Activated CD8-positive, alpha-beta memory T cell treated with anti-CD3 and anti-CD28 coated beads for 36 hours (primary cell): ENCODE measurements at regions not wholly inside any gene's neighbourhood (a gene's known extent, or its start where the extent isn't known, plus 50 kb on each side); places are given as distances from the start of the nearest gene placed in this dataset.
"Not testable (repeated sequence)": the region's sequence is repeated elsewhere in the genome, so short reads cannot be mapped to it uniquely, and the experiment has no call there.

ENCODE experiments used
- CTCF ChIA-PET: fragments of 350-600 bp; sonication (Branson Sonifier 250); formaldehyde crosslinking; loops from one replicate; lab custom pipeline; 2021; ENCODE audit warnings: antibody characterized with exemption; lab: Charles Lee
- POLR2A ChIA-PET: fragments of 350-600 bp; sonication (Branson Sonifier 250); formaldehyde crosslinking; loops from one replicate; lab custom pipeline; 2021; ENCODE audit warnings: antibody characterized with exemption; lab: Charles Lee

DNA sequence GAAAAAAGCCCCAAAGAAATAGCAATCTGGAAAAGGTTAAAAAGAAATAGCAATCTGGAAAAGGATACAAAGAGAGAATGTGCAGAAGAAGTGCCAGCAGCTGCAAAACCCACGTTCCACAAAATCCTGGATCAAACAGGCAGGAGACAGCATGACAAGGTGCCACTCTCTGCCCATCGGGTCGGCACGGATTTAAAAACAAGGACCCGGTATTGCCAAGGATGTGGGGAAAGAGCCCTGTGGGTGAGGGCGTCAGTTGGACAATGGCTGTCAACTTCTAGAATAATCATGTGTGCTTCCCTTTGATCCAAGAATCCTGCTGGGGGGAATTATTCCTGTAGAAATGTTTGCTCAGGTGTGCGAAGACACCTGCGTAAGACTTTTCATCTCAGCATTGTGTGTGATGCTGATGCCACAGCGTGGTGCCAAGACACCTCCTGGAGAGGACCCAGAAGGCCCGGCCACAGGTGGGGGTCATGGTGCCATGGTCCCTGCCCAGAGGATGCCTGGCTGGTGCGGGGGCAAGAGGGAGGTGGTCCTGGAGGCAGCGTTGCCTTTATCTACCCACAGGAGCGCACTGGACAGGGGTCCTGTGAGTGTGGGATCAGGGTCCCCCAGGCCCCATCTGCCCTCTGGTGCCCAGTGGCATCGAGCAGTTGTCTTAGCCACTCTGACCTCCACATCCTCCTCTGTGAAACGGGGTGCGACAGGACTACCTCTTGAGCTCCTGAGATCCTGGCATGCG is 100.3 kb downstream of the TNFRSF13B start:
- POLR2A ChIA-PET, CTCF ChIA-PET: not testable (repeated sequence)

DNA sequence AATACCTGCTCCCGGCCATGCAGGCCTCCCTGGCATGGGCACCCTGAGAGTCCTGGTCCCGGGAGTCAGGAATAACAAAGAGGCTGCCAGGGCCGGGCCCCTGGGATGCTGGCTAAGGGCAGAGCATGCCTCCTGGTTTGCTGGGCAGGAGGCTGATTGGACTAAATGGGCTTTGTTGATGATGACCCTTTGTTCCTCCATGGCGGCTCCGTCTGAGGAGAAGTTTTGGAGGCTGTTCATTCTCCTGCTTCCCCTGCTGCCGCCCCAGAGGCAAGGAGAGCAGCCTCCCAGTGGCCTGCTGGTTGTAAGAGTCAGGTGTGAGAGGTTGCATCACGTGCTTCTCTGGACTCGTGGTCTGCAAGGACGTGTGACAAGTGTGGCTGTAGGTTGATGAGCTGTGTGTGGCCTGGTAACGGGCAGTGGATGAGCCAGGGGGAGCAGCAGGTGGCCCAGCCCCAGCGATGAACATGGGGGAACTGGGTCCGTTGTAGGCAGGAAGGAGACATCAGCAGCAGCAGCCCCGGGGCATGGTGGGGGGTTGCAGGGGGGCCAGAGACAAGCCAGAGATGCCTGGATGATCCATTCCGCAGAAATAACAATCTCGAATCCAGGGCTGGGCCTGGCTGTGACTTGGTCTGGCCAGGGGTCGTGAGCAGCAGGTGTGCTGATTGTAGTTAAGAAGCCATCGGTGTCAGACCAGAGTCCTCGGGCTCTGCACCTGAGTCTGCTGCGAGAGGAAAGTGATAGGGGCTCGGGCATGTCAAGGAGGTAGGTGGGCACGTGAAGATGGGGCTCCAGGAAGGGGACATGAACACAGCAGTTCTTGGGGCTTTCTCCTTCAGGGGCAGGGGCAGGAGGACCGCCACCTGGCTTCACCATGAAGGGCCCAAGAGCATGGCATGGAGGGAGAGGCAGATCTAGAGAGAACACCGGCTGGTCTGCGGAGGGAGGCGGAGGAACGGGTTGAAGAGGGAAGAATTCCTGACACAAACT is 101.4 kb downstream of the TNFRSF13B start:
- ChIA-PET CTCF (no interaction called here), POLR2A (interaction anchor here (0.6 kb wide), 1 partner anchor 135 kb away, joined by 4 read pairs; no protein-coding TSS in a partner anchor)

DNA sequence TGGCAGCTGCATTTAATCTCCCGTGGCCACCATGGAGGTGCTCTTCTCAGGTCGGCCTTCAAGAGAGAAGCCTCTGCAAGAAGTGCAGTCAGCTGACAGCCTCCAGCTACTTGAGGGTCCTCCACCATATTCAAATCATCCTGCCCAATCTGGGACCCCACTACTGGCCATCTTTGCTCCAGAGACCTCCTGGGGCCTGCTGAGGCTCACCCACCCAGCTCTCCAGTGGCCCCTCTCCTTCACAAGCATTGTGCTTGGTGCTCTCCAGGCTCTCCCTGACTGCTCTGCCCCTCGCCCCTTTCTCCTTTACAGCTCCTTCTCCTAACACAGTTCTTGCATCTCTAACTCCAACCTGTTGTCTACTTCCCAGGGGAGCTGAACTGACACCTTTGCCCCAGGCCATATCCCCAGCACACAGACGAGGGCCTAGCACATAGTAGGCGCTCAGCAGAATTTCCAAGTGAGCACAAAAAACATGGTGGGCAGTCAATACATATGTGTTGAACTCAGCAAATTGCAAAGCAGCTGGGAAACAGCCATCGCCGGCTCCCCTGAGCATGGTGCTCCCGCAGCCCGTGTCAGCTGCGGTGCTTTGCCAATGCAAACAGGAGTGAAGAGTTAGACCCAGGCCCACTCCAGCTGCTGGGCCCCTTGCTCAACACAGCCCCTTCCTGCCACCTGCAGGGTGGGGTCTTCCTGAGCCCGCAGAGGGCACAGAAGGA is 102.2 kb downstream of the TNFRSF13B start:
- CTCF ChIA-PET, POLR2A ChIA-PET: not testable (repeated sequence)

DNA sequence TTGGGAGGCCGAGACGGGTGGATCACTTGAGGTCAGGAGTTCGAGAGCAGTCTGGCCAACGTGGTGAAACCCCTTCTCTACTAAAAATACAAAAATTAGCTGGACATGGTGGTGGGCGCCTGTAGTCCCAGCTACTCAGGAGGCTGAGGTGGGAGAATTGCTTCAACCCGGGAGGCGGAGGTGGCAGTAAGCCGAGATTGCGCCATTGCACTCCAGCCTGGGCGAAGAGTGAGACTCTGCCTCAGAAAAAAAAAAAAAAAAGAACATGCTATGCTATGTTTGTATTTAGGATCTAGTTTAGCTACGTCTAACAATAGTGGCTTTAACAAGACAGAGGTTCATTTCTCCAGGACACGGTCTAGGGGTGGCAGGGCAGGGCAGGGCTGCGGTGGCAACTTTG is 103.3 kb downstream of the TNFRSF13B start:
- CTCF ChIA-PET, POLR2A ChIA-PET: not testable (repeated sequence)

DNA sequence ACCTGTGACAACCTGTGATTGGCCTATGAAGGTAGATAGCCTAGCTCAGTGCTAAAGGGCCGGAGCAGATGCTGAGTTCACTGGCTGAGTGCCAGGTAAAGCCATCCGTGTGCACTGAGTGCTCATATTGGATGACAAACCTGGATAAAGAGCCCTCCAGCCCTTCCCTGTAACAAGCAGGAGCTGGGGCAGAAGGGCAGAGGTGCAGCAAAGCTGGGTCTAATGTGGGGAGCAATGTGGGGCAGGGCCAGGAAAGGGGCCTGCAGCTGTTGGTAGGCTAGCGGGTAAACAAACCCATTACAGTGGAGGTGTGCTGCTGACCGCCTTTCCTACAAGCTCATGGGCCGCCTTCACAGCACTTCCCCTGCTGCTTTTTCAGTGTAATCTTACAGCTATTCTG is 104.4 kb downstream of the TNFRSF13B start:
- CTCF ChIA-PET, POLR2A ChIA-PET: not testable (repeated sequence)

DNA sequence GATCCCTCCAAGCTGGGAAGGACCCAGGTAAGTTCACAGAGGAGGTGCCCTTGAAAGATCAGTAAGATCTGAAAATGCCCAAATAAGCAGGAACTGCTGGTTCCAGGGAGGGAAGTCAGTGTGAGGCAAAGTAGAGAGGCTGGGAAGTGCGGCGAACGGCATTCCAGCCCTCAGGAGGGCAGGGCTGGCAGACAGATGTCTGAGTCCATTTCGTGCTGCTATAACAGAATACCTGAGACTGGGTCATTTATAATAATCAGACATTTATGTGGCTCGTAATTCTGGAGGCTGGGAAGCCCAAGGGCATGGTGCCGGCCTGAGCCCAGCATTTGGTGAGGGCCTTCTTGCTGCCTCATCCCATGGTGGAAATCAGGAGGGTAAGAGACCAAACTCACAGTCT is 105.1 kb downstream of the TNFRSF13B start:
- POLR2A ChIA-PET, CTCF ChIA-PET: not testable (repeated sequence)

DNA sequence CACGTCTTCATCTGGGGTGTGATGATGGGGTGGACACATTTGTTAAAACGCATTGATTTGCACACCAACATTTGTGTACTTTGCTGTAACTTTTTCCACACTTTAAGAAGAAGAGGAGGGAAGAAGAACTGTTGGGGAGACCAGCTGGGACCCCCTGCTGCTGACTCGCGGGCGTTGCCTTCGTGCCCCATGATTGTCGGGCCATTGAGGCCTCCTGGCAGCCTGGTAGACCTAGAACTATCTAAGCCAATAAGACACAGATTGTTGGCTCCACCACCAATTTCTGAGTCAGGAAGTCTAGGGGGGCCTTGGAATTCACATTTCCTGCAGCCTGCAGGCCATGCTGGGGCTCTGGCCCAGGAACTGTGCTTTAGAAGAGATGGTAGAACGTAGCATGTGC is 105.5 kb downstream of the TNFRSF13B start:
- CTCF ChIA-PET: no interaction called here

DNA sequence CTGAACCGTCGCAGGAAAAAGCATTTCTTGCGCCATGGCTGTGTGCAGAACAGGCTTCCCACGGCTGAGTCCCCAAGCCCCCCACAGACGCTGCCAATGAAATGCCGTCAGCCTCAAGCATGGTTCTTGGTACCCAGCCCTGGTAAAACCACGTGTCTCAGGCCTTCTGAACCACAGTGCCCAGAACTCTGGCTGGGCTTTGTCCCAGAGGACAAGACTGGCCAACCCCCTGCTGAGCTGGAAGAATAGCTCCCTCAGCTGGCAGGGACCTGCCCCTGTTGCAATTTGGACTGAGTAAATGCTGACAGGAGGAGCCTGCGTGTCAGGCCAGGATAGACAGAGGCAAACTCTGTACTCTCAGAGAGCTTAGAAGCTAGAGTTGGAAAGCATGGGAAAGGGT is 106.2 kb downstream of the TNFRSF13B start:
- CTCF ChIA-PET, POLR2A ChIA-PET: not testable (repeated sequence)

More for the DNA sequence above, 105.5 kb downstream of the TNFRSF13B start:
- POLR2A ChIA-PET: no interaction called here

DNA sequence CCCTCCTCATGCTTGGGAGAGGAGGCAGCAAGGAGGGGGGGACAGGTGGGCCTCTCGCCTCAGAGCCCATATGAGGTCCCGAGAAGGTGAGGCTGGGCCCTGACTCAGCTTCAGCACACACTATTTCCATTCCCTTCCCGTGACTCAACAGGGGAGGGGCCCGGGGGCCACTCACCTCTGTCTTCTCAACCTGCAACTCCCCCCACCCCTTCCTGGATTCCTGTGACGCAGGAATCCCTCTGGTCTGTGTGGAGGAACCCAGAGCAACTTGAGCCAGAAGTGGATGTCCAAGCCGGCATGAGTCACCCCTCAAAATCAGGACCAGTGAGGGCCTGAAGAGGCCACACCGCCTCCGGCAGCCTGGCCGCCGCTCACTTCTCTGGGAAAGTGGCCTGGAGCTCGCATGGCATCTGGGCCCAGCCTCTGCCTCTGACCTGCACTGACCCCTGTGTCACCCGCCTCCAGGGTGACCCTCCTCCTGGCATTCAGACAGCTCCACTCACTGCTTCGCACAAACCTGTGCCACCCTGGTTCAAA is 106.8 kb downstream of the TNFRSF13B start:
- CTCF ChIA-PET, POLR2A ChIA-PET: not testable (repeated sequence)

DNA sequence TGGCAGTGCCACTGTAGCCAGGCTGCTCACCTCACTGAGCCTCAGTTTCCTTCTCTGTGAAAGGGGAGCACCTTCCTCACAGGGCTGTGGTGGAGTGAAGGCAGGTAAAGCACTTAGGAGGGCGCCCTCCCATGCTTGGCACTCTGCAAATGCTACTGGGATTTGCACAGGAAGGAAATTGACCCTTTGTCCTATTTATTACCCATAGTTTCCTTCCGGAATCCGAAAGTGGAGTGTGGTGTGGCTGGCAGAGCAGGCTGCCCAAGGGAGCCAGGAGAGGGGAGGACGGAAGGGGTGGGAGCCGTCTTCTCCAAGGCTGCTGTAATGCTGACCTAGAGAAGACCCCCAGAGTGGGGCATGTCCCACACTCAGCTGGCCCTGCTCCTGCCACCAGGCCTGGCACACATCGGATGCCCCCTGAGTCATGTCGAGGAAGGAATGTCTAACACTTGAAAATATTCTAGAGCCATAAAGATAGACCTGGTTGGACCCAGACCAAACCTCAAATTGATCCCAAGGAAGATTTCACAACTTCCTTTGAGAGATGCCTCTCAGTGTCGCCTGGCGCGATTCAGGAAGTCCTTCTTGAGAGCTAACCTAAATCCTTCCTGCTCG is 107.3 kb downstream of the TNFRSF13B start:
- POLR2A ChIA-PET, CTCF ChIA-PET: not testable (repeated sequence)

DNA sequence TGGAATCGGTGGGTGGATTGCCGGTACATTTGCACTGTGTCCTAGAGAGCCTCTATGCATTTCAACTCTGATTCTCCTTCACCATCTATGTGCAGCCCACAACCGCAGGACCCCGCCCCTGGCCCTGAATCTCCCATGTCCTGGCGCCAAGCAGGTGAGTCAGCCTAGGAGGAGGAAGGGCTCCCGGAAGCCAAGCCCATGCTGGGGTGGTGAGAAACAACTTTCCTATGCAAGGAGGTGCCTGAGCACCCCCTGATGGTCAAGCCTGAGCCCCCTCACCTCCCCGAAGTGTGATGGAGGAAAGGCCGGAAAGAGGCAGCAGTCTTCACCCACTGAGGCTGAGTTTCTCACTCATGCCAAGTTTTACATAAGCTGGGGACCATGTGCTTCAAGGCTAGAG is 110.8 kb downstream of the TNFRSF13B start:
- POLR2A ChIA-PET, CTCF ChIA-PET: not testable (repeated sequence)

DNA sequence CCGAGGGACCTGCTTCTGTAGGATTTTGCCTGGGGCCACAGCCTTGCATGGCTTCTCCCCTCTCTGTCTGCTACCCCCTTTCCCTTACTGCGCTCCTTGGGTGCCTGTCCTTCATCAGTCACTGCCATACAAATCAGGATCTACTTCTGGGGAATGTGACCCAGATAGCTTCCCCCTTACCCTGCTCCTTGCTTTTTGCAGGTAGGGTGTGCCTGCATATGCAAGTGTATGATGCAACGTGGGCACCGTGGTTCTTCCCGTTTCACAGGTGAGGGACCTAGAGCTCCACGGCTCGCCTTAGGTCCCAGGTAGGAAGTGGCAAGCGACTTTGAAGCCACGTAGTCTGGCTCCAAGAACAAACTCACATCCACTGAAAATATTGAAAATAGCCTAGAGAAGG is 111.5 kb downstream of the TNFRSF13B start:
- CTCF ChIA-PET, POLR2A ChIA-PET: not testable (repeated sequence)

DNA sequence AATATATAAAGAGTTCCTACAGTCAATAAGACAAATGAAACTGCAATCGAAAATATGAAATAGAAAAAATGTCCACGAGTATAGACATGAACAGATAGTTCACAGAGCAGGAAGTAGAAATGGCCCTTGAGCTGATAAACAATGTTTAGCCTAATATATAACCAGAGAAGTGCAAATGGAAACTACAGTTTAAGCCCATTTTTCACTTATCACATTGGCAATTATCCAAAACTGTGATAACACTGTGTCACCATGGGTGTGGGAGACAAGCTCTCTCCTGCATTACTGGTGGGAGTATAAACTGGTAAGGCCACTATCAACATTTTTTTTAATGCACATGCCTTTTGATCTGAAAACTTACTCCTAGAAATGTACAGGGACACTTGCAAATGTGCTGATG is 112.4 kb downstream of the TNFRSF13B start:
- CTCF ChIA-PET: interaction anchor here (0.6 kb wide), 1 partner anchor 171 kb away, joined by 3 read pairs; no protein-coding TSS in a partner anchor
- POLR2A ChIA-PET: not testable (repeated sequence)

DNA sequence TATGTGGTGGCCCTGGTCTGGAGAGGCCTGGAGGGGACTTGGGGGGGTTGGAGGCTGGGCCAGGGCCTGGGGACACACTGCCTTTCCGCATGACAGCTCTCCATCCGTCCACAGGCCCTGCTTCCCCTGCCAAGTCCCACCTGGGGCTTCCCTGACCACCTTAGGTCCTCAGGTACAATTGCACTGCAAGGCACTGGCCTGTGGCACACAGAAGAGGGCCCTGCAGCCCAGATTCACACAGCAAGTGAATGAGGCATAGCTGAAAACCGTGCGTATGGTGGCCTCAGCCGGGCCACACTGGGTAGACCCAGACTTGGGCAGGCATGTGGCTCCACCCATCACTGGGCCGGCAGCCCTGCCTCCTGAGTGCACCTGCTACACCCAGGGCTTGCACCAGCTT is 114.2 kb downstream of the TNFRSF13B start:
- POLR2A ChIA-PET, CTCF ChIA-PET: not testable (repeated sequence)

DNA sequence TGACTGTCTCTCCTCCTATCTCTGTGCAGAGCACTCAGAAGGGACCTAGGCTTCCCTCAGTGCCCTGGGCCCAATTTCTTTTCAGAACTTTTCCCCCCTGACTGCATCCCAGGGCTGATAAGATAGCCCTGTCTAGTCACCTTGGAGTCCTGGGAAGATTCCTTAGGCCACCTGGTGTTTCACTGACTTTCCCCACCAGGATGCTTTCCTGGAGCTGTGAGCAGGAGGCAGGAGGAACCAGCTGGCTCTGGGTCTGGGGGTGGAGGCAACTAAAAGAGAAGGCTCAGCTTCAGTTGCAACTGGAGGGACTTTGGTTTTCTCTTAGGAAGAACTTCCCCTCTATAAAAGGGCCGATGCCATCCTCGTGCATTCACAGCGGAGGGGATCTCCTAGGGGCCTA is 115.1 kb downstream of the TNFRSF13B start:
- CTCF ChIA-PET, POLR2A ChIA-PET: not testable (repeated sequence)

DNA sequence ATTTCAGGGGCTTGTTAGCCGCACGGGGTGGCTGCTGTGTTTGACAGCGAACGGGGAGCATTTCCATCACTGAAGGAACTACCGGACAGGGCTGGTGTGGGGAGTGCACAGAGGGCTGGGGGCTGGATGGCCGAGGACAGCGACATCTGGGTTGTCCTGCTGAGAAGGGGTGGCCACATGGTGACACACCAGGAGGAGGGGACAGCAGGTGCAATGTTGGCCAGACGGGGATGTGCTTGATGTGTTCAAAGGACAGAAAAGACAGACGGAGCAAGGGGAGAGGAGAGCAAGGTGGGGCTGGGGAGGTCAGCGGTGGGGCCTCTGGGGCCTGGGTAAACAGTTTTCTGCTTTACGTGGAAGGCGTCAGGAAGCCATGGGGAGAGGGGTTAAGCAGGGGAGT is 115.7 kb downstream of the TNFRSF13B start:
- POLR2A ChIA-PET, CTCF ChIA-PET: not testable (repeated sequence)

DNA sequence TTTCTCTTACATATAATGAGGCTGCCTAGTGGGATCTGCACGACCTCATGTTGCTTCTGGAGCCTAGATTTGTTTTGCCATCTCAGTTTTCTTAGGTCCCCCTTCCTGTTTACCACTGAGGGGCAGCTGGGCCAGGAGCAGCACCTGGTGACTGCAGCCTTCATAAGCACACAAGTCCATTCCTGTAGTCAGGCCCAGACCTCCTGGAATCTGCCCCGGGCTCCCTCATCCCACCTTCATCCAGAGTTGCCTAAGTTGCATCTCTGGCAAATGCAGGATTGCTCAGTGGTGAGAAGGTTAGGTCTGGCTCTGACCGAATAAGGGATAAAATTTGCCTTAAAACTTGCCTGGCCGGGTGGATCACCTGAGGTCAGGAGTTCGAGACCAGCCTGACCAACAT is 117.3 kb downstream of the TNFRSF13B start:
- CTCF ChIA-PET, POLR2A ChIA-PET: not testable (repeated sequence)

DNA sequence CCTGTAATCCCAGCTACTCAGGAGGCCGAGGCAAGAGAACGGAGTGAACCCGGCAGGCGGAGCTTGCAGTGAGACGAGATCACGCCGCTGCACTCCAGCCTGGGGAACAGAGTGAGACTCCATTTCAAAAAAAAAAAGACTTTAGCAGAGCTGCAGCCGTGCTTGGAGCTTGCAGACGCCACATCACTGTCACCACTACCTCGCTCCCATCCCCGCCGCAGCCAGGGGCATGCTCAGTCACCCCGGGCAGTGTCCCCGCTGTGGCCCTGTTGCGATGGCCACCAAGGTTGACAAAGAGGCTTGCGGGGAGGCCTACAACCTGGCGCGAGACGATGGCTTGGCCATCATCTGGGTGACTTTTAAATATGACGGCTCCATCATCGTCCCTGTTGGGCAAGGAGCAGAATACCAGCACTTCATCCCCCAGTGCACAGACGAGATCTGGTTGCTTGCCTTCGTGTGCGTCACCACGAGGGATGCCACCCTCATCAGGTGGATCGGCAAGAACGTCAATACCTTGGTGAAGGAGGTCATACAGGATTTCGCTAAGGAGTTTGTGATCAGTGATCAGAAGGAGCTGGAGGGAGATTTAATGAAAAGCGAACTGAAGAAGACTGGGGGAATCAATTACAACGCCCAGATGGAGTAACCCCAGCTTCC is 118.1 kb downstream of the TNFRSF13B start:
- CTCF ChIA-PET: no interaction called here
- POLR2A ChIA-PET: no interaction called here

DNA sequence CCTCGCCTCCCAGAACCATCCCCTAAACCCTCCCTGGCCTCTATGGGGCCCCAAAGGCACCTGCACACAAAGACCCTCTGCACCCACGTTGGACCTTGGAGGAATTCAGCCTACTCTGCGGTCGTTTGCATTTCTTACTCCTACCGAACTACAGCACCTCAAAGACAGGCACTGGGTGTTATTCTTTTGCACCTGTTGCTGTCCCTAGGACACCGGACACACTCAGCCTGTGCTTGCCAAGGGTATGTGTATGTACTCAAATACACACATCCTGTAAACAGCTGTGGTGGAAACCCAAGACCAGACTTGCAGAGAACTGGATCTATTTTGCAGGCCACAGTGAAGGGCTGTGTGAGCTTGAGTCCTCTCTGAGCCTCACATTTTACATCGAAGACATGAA is 122.1 kb downstream of the TNFRSF13B start:
- CTCF ChIA-PET: not testable (repeated sequence)

More for the DNA sequence above, 122.1 kb downstream of the TNFRSF13B start:
- POLR2A ChIA-PET: not testable (repeated sequence)
